ENCODE measurements at regions not wholly inside any gene's neighbourhood (a gene's known extent, or its start where the extent isn't known, plus 50 kb on each side); places are given as distances from the start of the nearest gene placed in this dataset.

DNA sequence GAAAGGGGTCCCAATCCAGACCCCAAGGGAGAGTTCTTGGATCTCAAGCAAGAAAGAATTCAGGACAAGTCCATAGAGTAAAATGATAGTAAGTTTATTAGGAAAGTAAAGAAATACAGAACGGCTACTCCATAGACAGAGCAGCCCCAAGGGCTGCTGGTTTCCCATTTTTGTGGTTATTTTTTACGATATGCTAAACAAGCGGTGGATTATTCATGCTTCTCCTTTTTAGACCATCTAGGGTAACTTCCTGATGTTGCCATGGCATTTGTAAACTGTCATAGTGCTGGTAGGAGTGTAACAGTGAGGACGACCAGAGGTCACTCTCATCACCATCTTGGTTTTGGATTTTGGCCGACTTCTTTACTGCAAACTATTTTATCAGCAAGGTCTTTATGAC is 1033.4 kb downstream of the SORCS3 start:
- Histone ChIP-seq H3K36me3 (ENCODE audit: control insufficient read depth in 4 of 4, insufficient read depth in 4 of 4, low read length in 4 of 4) (no peaks in the 10 kb centered on the region), H3K27ac (ENCODE audit: low read depth in 1 of 2, low read length in 1 of 2) (no peak overlapping the region), H3K9ac (ENCODE audit: insufficient read depth in 1 of 2, low read length in 2 of 2) (no peak overlapping the region), H3K9me3 (ENCODE audit: control insufficient read depth in 4 of 4, insufficient read depth in 3 of 4, low read length in 3 of 4) (peaks cover 0 to 3% (median 2%) of the 10 kb centered on the region in 4 donors), H3K27me3 (ENCODE audit: control insufficient read depth in 3 of 3, insufficient read depth in 3 of 3, low read length in 2 of 3) (no peaks in the 10 kb centered on the region), H3K4me3 (no peak overlapping the region), H3K4me1 (ENCODE audit: control insufficient read depth in 5 of 5, insufficient read depth in 5 of 5, low read length in 5 of 5) (no peaks in the 10 kb centered on the region)
- TF ChIP-seq, protein P1, sequence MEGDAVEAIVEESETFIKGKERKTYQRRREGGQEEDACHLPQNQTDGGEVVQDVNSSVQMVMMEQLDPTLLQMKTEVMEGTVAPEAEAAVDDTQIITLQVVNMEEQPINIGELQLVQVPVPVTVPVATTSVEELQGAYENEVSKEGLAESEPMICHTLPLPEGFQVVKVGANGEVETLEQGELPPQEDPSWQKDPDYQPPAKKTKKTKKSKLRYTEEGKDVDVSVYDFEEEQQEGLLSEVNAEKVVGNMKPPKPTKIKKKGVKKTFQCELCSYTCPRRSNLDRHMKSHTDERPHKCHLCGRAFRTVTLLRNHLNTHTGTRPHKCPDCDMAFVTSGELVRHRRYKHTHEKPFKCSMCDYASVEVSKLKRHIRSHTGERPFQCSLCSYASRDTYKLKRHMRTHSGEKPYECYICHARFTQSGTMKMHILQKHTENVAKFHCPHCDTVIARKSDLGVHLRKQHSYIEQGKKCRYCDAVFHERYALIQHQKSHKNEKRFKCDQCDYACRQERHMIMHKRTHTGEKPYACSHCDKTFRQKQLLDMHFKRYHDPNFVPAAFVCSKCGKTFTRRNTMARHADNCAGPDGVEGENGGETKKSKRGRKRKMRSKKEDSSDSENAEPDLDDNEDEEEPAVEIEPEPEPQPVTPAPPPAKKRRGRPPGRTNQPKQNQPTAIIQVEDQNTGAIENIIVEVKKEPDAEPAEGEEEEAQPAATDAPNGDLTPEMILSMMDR (IDR thresholded peaks at IDR 0.05; ENCODE audit: control extremely low read depth, extremely low read depth): no peak
- ATAC-seq (ENCODE audit: insufficient read depth, low FRiP score) (no peak), DNase-seq (no peak)
- WGBS, 2 donors: 88 to 92% methylated on average over 5 of the region's 5 CpGs

DNA sequence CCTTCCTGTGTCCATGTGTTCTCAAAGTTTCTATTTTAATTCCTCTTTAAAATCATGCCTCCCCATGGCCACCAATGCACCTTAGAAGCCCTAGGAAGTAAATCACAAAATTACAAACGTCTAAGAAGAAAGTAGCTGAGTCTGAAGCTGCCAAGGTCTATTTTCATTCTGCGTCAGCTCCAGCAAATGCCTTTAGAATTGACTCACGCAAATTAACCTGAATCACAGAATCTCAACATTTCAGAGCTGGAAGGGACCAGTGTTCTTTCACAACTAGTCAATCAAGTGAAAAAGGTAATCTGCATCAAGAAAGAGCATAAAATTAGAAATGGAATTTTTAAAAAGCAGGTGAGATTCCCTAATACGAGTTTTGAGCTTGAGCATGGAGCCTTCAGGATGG is 1017.6 kb downstream of the SORCS3 start:
- no peak overlapping the region for H3K4me3 ChIP-seq
- ATAC-seq (ENCODE audit: insufficient read depth, low FRiP score): no peak
- DNase-seq: no peak
- no peaks in the 10 kb centered on the region for H3K27me3 ChIP-seq (ENCODE audit: control insufficient read depth in 3 of 3, insufficient read depth in 3 of 3, low read length in 2 of 3)
- H3K9me3 ChIP-seq (ENCODE audit: control insufficient read depth in 4 of 4, insufficient read depth in 3 of 4, low read length in 3 of 4): no peaks in the 10 kb centered on the region
- no peaks in the 10 kb centered on the region for H3K36me3 ChIP-seq (ENCODE audit: control insufficient read depth in 4 of 4, insufficient read depth in 4 of 4, low read length in 4 of 4)
- peaks cover 0 to 4% (median 0%) of the 10 kb centered on the region in 5 donors for H3K4me1 ChIP-seq (ENCODE audit: control insufficient read depth in 5 of 5, insufficient read depth in 5 of 5, low read length in 5 of 5)
- H3K27ac ChIP-seq (ENCODE audit: low read depth in 1 of 2, low read length in 1 of 2): no peak overlapping the region
- no peak overlapping the region for H3K9ac ChIP-seq (ENCODE audit: insufficient read depth in 1 of 2, low read length in 2 of 2)
- TF ChIP-seq, protein P1 (IDR thresholded peaks at IDR 0.05; ENCODE audit: control extremely low read depth, extremely low read depth): no peak
- 72% methylated on average over 4 of the region's 4 CpGs for WGBS, 2 donors

DNA sequence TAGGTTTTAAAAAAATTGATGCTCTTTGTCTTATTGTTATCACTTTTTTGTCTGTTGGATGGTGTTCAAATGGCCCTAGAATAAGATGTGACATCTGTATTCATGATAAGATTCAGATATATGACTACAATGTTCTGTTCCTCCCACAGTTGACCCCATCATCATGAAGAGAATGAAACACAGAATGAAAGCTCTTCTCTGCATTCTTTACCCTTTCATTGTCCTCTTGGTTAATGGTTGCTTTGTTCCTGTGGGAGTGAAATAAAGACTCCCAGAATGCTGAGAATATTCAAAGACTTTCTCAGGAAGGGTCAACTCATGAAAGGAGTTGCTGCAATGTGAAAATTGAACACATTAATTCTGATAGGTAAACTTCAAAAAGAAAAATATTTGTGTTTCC is 1015.8 kb downstream of the SORCS3 start:
- TF ChIP-seq, protein P1 (IDR thresholded peaks at IDR 0.05; ENCODE audit: control extremely low read depth, extremely low read depth): no peak
- Histone ChIP-seq H3K9ac (ENCODE audit: insufficient read depth in 1 of 2, low read length in 2 of 2) (no peak overlapping the region), H3K4me3 (no peak overlapping the region), H3K4me1 (ENCODE audit: control insufficient read depth in 5 of 5, insufficient read depth in 5 of 5, low read length in 5 of 5) (peaks cover 0 to 4% (median 0%) of the 10 kb centered on the region in 5 donors), H3K27ac (ENCODE audit: low read depth in 1 of 2, low read length in 1 of 2) (no peak overlapping the region), H3K9me3 (ENCODE audit: control insufficient read depth in 4 of 4, insufficient read depth in 3 of 4, low read length in 3 of 4) (no peaks in the 10 kb centered on the region), H3K36me3 (ENCODE audit: control insufficient read depth in 4 of 4, insufficient read depth in 4 of 4, low read length in 4 of 4) (no peaks in the 10 kb centered on the region), H3K27me3 (ENCODE audit: control insufficient read depth in 3 of 3, insufficient read depth in 3 of 3, low read length in 2 of 3) (no peaks in the 10 kb centered on the region)
- no peak for DNase-seq
- no peak for ATAC-seq (ENCODE audit: insufficient read depth, low FRiP score)

DNA sequence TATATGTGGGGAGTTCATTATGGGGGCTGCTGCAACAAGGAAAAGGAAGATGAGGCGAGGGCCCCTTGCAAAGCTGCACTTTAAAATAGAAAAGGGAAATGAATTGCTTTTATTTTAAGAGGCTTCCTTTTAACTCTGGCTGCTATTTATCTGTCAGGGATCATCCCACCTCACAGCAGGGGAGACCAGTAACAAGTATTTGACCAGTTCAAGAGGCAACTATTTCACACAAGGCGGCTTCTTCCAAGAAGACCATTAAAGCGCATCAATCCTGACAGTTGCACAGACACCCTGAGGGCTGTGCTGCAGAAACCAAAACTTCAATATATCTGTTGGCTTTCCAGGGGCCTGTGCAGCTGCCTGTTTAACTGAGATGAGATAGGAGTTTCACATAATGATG is 1009.2 kb downstream of the SORCS3 start:
- H3K9ac ChIP-seq (ENCODE audit: insufficient read depth in 1 of 2, low read length in 2 of 2): no peak overlapping the region
- H3K27me3 ChIP-seq (ENCODE audit: control insufficient read depth in 3 of 3, insufficient read depth in 3 of 3, low read length in 2 of 3): no peaks in the 10 kb centered on the region
- 59 to 70% methylated on average over 3 of the region's 3 CpGs for WGBS, 2 donors
- no peaks in the 10 kb centered on the region for H3K4me1 ChIP-seq (ENCODE audit: control insufficient read depth in 5 of 5, insufficient read depth in 5 of 5, low read length in 5 of 5)
- no peaks in the 10 kb centered on the region for H3K9me3 ChIP-seq (ENCODE audit: control insufficient read depth in 4 of 4, insufficient read depth in 3 of 4, low read length in 3 of 4)
- no peak overlapping the region for H3K4me3 ChIP-seq
- no peak for DNase-seq
- H3K27ac ChIP-seq (ENCODE audit: low read depth in 1 of 2, low read length in 1 of 2): no peak overlapping the region
- H3K36me3 ChIP-seq (ENCODE audit: control insufficient read depth in 4 of 4, insufficient read depth in 4 of 4, low read length in 4 of 4): no peaks in the 10 kb centered on the region
- ATAC-seq (ENCODE audit: insufficient read depth, low FRiP score): no peak
- TF ChIP-seq, protein P1 (IDR thresholded peaks at IDR 0.05; ENCODE audit: control extremely low read depth, extremely low read depth): no peak

All from lung (tissue), 11 donors.